ENCODE measurements at regions not wholly inside any gene's neighbourhood (a gene's known extent, or its start where the extent isn't known, plus 50 kb on each side); places are given as distances from the start of the nearest gene placed in this dataset.

DNA sequence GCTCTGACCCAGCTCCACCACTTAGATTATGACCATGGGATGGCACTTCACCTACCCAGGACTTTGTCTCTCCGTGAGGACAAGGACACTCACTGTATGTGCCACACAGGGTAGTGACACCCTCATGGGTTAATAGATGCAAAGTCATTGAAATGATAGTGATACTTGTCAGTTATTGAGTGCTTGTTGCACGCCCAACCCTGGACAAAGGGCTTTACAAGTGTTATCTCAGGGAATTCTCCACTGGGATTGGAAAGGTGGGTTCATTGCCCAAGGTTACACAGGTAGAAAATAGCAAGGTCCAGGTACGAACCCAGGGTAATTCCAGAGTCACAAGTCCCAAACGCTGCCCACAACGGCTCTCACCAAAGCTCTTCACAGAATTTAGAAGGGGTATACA, 158.2 kb downstream of the TRIM29 start:
- TF ChIP-seq, protein P1, sequence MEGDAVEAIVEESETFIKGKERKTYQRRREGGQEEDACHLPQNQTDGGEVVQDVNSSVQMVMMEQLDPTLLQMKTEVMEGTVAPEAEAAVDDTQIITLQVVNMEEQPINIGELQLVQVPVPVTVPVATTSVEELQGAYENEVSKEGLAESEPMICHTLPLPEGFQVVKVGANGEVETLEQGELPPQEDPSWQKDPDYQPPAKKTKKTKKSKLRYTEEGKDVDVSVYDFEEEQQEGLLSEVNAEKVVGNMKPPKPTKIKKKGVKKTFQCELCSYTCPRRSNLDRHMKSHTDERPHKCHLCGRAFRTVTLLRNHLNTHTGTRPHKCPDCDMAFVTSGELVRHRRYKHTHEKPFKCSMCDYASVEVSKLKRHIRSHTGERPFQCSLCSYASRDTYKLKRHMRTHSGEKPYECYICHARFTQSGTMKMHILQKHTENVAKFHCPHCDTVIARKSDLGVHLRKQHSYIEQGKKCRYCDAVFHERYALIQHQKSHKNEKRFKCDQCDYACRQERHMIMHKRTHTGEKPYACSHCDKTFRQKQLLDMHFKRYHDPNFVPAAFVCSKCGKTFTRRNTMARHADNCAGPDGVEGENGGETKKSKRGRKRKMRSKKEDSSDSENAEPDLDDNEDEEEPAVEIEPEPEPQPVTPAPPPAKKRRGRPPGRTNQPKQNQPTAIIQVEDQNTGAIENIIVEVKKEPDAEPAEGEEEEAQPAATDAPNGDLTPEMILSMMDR (IDR thresholded peaks at IDR 0.05; ENCODE audit: control insufficient read depth, extremely low read depth, insufficient read depth) = no peak
- DNase-seq (ENCODE audit: low read depth) = no peak
- H3K4me3 ChIP-seq (ENCODE audit: low read depth, low read length) = no peak overlapping the region

DNA sequence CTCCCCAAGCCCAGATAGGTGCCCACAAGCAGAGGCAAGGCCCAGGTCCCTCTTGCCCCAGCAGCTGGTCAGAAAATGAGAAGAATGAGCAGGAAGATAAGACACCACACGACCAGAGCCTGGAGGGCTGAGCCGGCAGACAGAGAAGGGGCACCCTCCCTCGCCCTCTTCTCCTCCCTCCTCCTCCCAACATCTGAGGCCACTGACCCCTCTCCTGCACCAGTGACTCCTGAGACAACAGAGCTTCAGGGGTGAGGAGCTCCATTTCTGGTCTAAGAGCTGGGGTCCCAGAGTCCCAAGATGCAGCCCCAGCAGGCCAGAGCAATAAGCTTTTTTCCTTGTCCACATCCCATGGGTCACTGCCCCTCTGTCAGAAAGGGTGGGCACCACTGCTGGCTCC, 159.2 kb downstream of the TRIM29 start:
- no peak for DNase-seq (ENCODE audit: low read depth)
- TF ChIP-seq, protein P1 (IDR thresholded peaks at IDR 0.05; ENCODE audit: control insufficient read depth, extremely low read depth, insufficient read depth) = no peak
- H3K4me3 ChIP-seq (ENCODE audit: low read depth, low read length) = no peak overlapping the region

DNA sequence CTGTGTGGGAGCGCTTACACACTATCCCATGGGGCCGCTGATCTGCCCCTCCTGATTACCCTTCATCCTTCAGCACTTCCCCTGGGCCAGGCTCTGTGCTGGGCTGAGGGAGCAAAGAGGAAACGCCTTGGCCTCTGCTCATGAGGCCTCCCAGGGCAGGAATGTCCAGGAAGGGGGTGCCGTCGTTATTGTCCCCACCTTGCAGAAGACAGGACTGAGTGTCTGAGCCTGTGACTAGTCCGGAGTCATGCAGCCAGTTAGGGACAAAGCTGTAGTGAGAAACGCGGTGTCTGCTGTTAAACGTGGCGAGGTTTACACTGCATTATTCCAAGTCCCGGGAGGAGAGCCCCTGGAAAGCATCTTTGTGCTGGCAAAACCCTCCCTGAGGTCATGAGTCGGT, 160.0 kb downstream of the TRIM29 start:
- TF ChIP-seq, protein P1 (IDR thresholded peaks at IDR 0.05; ENCODE audit: control insufficient read depth, extremely low read depth, insufficient read depth) = no peak
- H3K4me3 ChIP-seq (ENCODE audit: low read depth, low read length) = no peak overlapping the region
- DNase-seq (ENCODE audit: low read depth) = no peak

DNA sequence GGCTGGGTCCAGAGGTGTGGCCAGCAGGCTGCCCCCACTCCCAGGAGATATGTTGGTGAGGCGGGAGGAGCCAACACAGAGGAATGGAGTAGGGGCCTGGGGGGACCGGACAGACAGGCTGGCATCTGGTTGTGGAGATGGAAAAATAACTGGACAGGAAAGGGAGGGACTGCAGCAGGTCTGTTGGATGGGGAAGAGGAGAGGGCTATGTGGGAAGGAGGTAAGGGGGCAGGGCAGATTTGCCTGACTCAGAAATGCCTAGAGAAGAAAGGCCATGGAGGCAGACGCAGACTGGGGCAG, 160.4 kb downstream of the TRIM29 start:
- no peak for DNase-seq (ENCODE audit: low read depth)
- H3K4me3 ChIP-seq (ENCODE audit: low read depth, low read length) = no peak overlapping the region
- TF ChIP-seq, protein P1 (IDR thresholded peaks at IDR 0.05; ENCODE audit: control insufficient read depth, extremely low read depth, insufficient read depth) = no peak

DNA sequence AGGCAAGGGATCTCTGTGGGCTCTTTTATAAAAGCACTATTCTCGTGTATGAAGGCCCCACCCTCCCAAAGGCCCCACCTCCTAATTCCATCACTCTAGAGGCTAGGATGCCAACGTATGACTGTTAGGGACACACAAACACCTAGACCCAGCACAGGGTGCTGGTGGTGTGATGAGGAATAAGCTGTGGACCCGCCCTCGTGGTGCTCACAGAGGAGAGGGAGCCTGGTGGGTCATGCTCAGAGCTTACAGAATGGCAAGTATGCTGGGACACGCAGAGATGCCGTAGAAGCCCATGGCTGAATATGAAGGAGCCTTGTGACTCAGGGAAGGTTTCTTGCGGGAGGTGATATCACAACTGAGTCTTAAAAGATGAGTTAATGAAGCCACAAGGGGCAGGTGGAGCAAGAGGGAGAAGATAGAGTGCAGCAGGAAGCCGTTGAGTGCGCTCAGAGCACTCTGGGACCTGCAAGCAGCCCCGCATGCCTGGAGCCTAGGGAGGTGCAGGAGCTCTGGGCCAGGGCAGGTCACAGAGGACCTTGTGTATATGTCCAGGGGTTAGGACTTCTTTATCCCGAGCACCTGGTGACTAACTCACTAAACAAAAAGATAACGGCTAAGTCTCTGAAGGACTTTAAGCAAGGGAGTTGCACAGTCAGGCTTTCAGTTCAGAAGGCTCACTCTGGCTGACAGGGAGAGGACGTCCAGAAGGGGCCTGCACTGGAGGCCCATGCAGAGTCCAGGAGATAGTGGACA, 160.9 kb downstream of the TRIM29 start:
- TF ChIP-seq, protein P1 (IDR thresholded peaks at IDR 0.05; ENCODE audit: control insufficient read depth, extremely low read depth, insufficient read depth) = no peak
- no peak for DNase-seq (ENCODE audit: low read depth)
- H3K4me3 ChIP-seq (ENCODE audit: low read depth, low read length) = no peak overlapping the region

DNA sequence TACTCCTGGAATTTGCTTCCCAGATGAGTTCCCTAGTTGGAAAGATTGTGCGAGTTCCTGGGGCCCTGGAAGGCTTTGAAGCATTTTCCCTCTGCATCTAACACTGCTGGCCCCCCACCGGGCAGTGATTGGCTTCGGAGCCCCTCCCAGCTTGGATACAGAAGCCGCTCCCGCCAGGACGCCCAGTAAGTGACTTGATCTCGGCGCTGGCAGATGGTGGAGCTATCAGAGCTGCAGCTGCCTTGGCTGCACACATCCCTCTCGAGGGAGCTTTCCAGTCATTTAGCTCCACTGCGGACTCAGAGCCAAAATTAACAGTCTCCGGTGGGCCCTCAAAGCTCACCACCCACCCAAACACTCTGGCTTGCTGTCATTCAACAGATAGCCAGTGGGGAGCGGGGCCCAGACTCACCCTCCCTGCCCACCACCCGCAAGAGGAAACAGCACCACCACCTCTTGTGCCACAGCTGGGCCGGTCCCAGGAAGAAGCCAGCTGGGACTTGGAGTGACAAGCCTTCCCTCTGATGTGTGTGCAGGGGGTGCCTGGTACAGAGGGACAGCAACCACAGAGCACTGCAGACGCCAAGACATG, 162.3 kb downstream of the TRIM29 start:
- no peak overlapping the region for H3K4me3 ChIP-seq (ENCODE audit: low read depth, low read length)
- DNase-seq (ENCODE audit: low read depth) = no peak
- TF ChIP-seq, protein P1 (IDR thresholded peaks at IDR 0.05; ENCODE audit: control insufficient read depth, extremely low read depth, insufficient read depth) = no peak

DNA sequence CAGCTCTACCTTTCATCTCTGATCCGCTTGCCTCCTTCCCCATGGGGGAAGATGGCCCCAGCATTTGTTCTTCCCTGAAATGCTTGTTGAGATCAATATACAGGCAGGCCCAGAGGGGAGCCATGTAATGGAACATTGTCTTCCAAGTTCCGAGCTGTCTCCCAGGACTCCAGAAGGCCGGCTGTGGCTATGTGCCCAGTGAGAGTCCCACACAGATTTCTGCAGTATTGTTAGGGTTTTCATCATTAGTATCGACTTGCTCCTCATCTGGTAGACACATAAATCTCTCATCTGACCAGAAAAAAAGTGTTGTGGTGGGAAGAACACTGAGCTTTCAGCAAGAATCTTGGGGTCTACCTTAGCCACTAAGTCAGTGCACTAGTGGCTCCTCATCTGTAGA, 163.4 kb downstream of the TRIM29 start:
- DNase-seq (ENCODE audit: low read depth) = no peak
- no peak overlapping the region for H3K4me3 ChIP-seq (ENCODE audit: low read depth, low read length)
- TF ChIP-seq, protein P1 (IDR thresholded peaks at IDR 0.05; ENCODE audit: control insufficient read depth, extremely low read depth, insufficient read depth) = no peak
